RWPE1 (cell line): ENCODE measurements at regions not wholly inside any gene's neighbourhood (a gene's known extent, or its start where the extent isn't known, plus 50 kb on each side); places are given as distances from the start of the nearest gene placed in this dataset.
"Not testable (repeated sequence)": the region's sequence is repeated elsewhere in the genome, so short reads cannot be mapped to it uniquely, and the experiment has no call there.

Experiments
- CTCF ChIA-PET: fragments of 350-600 bp; sonication (Branson Sonifier 250); formaldehyde crosslinking; extraction: SDS; loops from one replicate; lab custom pipeline; 2021; lab: Yijun Ruan, JAX
- POLR2A ChIA-PET: fragments of 400-600 bp; formaldehyde crosslinking; extraction: SDS; loops from one replicate; lab custom pipeline; 2020; ENCODE audit warnings: antibody characterized with exemption; ENCODE audit not compliant: low non-redundant PET; lab: Yijun Ruan, JAX
- DNase-seq: peaks from one replicate; pipeline ENCODE4 v3.0.0; 2012; ENCODE audit warnings: low spot score
- H3K27ac ChIP-seq: fragments of 450-650 bp; 2 replicates; pipeline ENCODE4 v1.5.1; 2017
- CTCF ChIP-seq: fragments of 450-650 bp; conservative IDR thresholded peaks from 2 replicates; pipeline ENCODE4 v1.5.1; 2017; ENCODE audit warnings: low read depth, mild to moderate bottlenecking

- peak; percentile 59 for DNase-seq
- CTCF ChIA-PET, result interaction anchor here (0.6 kb wide), 1 partner anchor 57 kb away, joined by 6 read pairs; no protein-coding TSS in a partner anchor
- POLR2A ChIA-PET, result no interaction called here
- no peak overlapping the region for H3K27ac ChIP-seq
- no peak for TF ChIP-seq CTCF
These were observed 381.8 kb downstream of the CENPW start for GRCh38 chr6:126721581-126722160.

GRCh38 chr6:126722411-126722810 lies 382.5 kb downstream of the CENPW start:
- DNase-seq, result no peak
- no peak overlapping the region for H3K27ac ChIP-seq
- ChIA-PET CTCF (no interaction called here), POLR2A (no interaction called here)
- TF ChIP-seq CTCF, result no peak

- DNase-seq, result no peak
- H3K27ac ChIP-seq, result no peak overlapping the region
- no peak for TF ChIP-seq CTCF
- POLR2A ChIA-PET, result no interaction called here
- CTCF ChIA-PET, result no interaction called here
These were observed 383.7 kb downstream of the CENPW start for GRCh38 chr6:126723541-126724170.

- no peak for TF ChIP-seq CTCF
- CTCF ChIA-PET, result interaction anchor here (0.7 kb wide), 1 partner anchor 791 kb away, joined by 4 read pairs; no protein-coding TSS in a partner anchor
- POLR2A ChIA-PET, result no interaction called here
- no peak for DNase-seq
- no peak overlapping the region for H3K27ac ChIP-seq
These were observed 384.9 kb downstream of the CENPW start for GRCh38 chr6:126724821-126725220.

- H3K27ac ChIP-seq, POLR2A ChIA-PET, DNase-seq, CTCF ChIA-PET: not testable (repeated sequence)
These were observed 386.5 kb downstream of the CENPW start for GRCh38 chr6:126726454-126726853.

GRCh38 chr6:126738146-126738545 lies 380.3 kb upstream of the RSPO3 start:
- no peak for TF ChIP-seq CTCF
- ChIA-PET POLR2A (no interaction called here), CTCF (no interaction called here)
- H3K27ac ChIP-seq, result no peak overlapping the region
- DNase-seq, result no peak

- DNase-seq, result no peak
- no peak overlapping the region for H3K27ac ChIP-seq
- CTCF ChIA-PET, result interaction anchor here (0.7 kb wide), 1 partner anchor 54 kb away, joined by 4 read pairs; no protein-coding TSS in a partner anchor
- POLR2A ChIA-PET, result no interaction called here
- no peak for TF ChIP-seq CTCF
These were observed 379.8 kb upstream of the RSPO3 start for GRCh38 chr6:126738641-126739040.
